ENCODE measurements at regions not wholly inside any gene's neighbourhood (a gene's known extent, or its start where the extent isn't known, plus 50 kb on each side); places are given as distances from the start of the nearest gene placed in this dataset.
"Not testable (repeated sequence)": the region's sequence is repeated elsewhere in the genome, so short reads cannot be mapped to it uniquely, and the experiment has no call there.

GRCh38 chr5:131001507-131001906 lies 163.5 kb downstream of the HINT1 start:
- no peak overlapping the region for H2AFZ ChIP-seq (ENCODE audit: low read length)
- no peak for TF ChIP-seq CTCF (IDR thresholded peaks at IDR 0.05; ENCODE audit: extremely low read depth, low read depth, low read length)
- no peaks in the 10 kb centered on the region for H3K79me2 ChIP-seq (ENCODE audit: insufficient read depth, low read length)

GRCh38 chr5:131000289-131000688 lies 164.8 kb downstream of the HINT1 start:
- no peak overlapping the region for H2AFZ ChIP-seq (ENCODE audit: low read length)
- H3K9me3 ChIP-seq (ENCODE audit: low read depth, low read length), result no peaks in the 10 kb centered on the region
- no peaks in the 10 kb centered on the region for H3K4me1 ChIP-seq (ENCODE audit: insufficient read depth, low read length)
- H3K27me3 ChIP-seq (ENCODE audit: insufficient read depth, low read length), result no peaks in the 10 kb centered on the region
- no peak for TF ChIP-seq CTCF (IDR thresholded peaks at IDR 0.05; ENCODE audit: extremely low read depth, low read depth, low read length)
- DNase-seq (ENCODE audit: insufficient read length, low spot score, missing footprints), result no peak
- no peak overlapping the region for H3K27ac ChIP-seq (ENCODE audit: low read depth, low read length)
- no peaks in the 10 kb centered on the region for H4K20me1 ChIP-seq (ENCODE audit: insufficient read depth, low read length)
- no peaks in the 10 kb centered on the region for H3K79me2 ChIP-seq (ENCODE audit: insufficient read depth, low read length)
- H3K4me2 ChIP-seq (ENCODE audit: insufficient read depth, low read length), result no peak overlapping the region
- H3K36me3 ChIP-seq (ENCODE audit: insufficient read depth, low read length), result no peaks in the 10 kb centered on the region
- H3K4me3 ChIP-seq (ENCODE audit: insufficient read depth, low read length), result no peak overlapping the region

More at GRCh38 chr5:131001507-131001906, 163.5 kb downstream of the HINT1 start:
- H3K9me3 ChIP-seq (ENCODE audit: low read depth, low read length), result no peaks in the 10 kb centered on the region
- no peak overlapping the region for H3K4me2 ChIP-seq (ENCODE audit: insufficient read depth, low read length)
- no peaks in the 10 kb centered on the region for H3K27me3 ChIP-seq (ENCODE audit: insufficient read depth, low read length)
- H3K4me1 ChIP-seq (ENCODE audit: insufficient read depth, low read length), result no peaks in the 10 kb centered on the region
- no peaks in the 10 kb centered on the region for H3K36me3 ChIP-seq (ENCODE audit: insufficient read depth, low read length)
- no peaks in the 10 kb centered on the region for H4K20me1 ChIP-seq (ENCODE audit: insufficient read depth, low read length)
- no peak overlapping the region for H3K4me3 ChIP-seq (ENCODE audit: insufficient read depth, low read length)
- H3K27ac ChIP-seq (ENCODE audit: low read depth, low read length), result no peak overlapping the region
- no peak for DNase-seq (ENCODE audit: insufficient read length, low spot score, missing footprints)

GRCh38 chr5:130996720-130997119 lies 168.3 kb downstream of the HINT1 start:
- H3K27ac ChIP-seq (ENCODE audit: low read depth, low read length), result not testable (repeated sequence)

GRCh38 chr5:130995851-130996250 lies 169.2 kb downstream of the HINT1 start:
- Histone ChIP-seq H4K20me1 (ENCODE audit: insufficient read depth, low read length) (no peaks in the 10 kb centered on the region), H3K36me3 (ENCODE audit: insufficient read depth, low read length) (no peaks in the 10 kb centered on the region), H3K4me3 (ENCODE audit: insufficient read depth, low read length) (no peak overlapping the region), H3K79me2 (ENCODE audit: insufficient read depth, low read length) (no peaks in the 10 kb centered on the region), H3K4me2 (ENCODE audit: insufficient read depth, low read length) (no peak overlapping the region), H3K27ac (ENCODE audit: low read depth, low read length) (no peak overlapping the region), H3K9me3 (ENCODE audit: low read depth, low read length) (no peaks in the 10 kb centered on the region), H3K27me3 (ENCODE audit: insufficient read depth, low read length) (no peaks in the 10 kb centered on the region), H3K4me1 (ENCODE audit: insufficient read depth, low read length) (no peaks in the 10 kb centered on the region), H2AFZ (ENCODE audit: low read length) (no peak overlapping the region)
- TF ChIP-seq CTCF (IDR thresholded peaks at IDR 0.05; ENCODE audit: extremely low read depth, low read depth, low read length), result no peak
- peak; percentile 18 for DNase-seq (ENCODE audit: insufficient read length, low spot score, missing footprints)

More at GRCh38 chr5:130996720-130997119, 168.3 kb downstream of the HINT1 start:
- H2AFZ ChIP-seq (ENCODE audit: low read length); H3K4me3 ChIP-seq (ENCODE audit: insufficient read depth, low read length); H3K79me2 ChIP-seq (ENCODE audit: insufficient read depth, low read length); H4K20me1 ChIP-seq (ENCODE audit: insufficient read depth, low read length); H3K36me3 ChIP-seq (ENCODE audit: insufficient read depth, low read length); H3K27me3 ChIP-seq (ENCODE audit: insufficient read depth, low read length); H3K9me3 ChIP-seq (ENCODE audit: low read depth, low read length); H3K4me2 ChIP-seq (ENCODE audit: insufficient read depth, low read length); DNase-seq (ENCODE audit: insufficient read length, low spot score, missing footprints); H3K4me1 ChIP-seq (ENCODE audit: insufficient read depth, low read length): not testable (repeated sequence)

- no peaks in the 10 kb centered on the region for H3K27me3 ChIP-seq (ENCODE audit: insufficient read depth, low read length)
- H3K9me3 ChIP-seq (ENCODE audit: low read depth, low read length), result no peaks in the 10 kb centered on the region
- no peak overlapping the region for H2AFZ ChIP-seq (ENCODE audit: low read length)
- H3K36me3 ChIP-seq (ENCODE audit: insufficient read depth, low read length), result no peaks in the 10 kb centered on the region
- no peak for TF ChIP-seq CTCF (IDR thresholded peaks at IDR 0.05; ENCODE audit: extremely low read depth, low read depth, low read length)
- H3K4me2 ChIP-seq (ENCODE audit: insufficient read depth, low read length), result no peak overlapping the region
- no peaks in the 10 kb centered on the region for H3K79me2 ChIP-seq (ENCODE audit: insufficient read depth, low read length)
- H4K20me1 ChIP-seq (ENCODE audit: insufficient read depth, low read length), result no peaks in the 10 kb centered on the region
- no peak for DNase-seq (ENCODE audit: insufficient read length, low spot score, missing footprints)
- H3K4me1 ChIP-seq (ENCODE audit: insufficient read depth, low read length), result no peaks in the 10 kb centered on the region
- H3K4me3 ChIP-seq (ENCODE audit: insufficient read depth, low read length), result no peak overlapping the region
- H3K27ac ChIP-seq (ENCODE audit: low read depth, low read length), result no peak overlapping the region
Observed at GRCh38 chr5:130995254-130995515, 169.9 kb downstream of the HINT1 start.
